HFF-Myc (cell line): ENCODE measurements at regions not wholly inside any gene's neighbourhood (a gene's known extent, or its start where the extent isn't known, plus 50 kb on each side); places are given as distances from the start of the nearest gene placed in this dataset.

Experiments
- DNase-seq: peaks from one replicate; pipeline ENCODE4 v3.0.0-alpha.2; 2011; ENCODE audit warnings: low read depth; ENCODE audit errors: extremely low read depth
- H3K4me3 ChIP-seq: replicated peaks from 2 replicates; pipeline ENCODE4 v1.5.1; 2011; ENCODE audit warnings: low read depth, mild to moderate bottlenecking, control low read depth, low read length
- CTCF ChIP-seq: IDR thresholded peaks from 2 replicates; pipeline ENCODE4 v1.5.1; 2012; ENCODE audit warnings: mild to moderate bottlenecking, low read depth, low read length, control low read depth; ENCODE audit errors: missing control alignments

- no peak for TF ChIP-seq CTCF
- no peak overlapping the region for H3K4me3 ChIP-seq
- no peak for DNase-seq
Observed at GRCh38 chr15:95880630-95881029, 449.9 kb upstream of the NR2F2 start.

DNA sequence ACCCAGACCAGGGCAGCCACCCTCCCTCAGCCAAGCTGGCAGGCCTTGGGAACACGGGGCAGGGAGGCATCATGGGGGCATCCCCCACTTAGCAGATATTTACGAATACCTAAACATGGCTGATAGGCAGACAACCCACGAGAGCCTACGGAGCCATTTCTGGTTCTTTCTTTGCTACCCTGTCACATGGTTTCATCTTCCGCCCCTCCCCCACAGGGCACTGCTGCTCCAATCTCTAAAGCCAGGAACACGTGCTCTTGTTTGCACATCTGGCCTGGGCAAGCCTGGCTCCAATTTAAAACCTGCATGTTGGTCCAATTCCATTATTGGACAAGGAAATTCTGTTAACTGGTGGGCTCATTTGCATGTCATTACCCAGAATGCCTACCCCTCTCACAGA is 447.4 kb upstream of the NR2F2 start:
- no peak overlapping the region for H3K4me3 ChIP-seq
- no peak for TF ChIP-seq CTCF
- DNase-seq: peak; percentile 56

- DNase-seq: peak; percentile 90
- no peak overlapping the region for H3K4me3 ChIP-seq
- TF ChIP-seq CTCF: no peak
Observed at GRCh38 chr15:95884276-95884675, 446.2 kb upstream of the NR2F2 start.

DNA sequence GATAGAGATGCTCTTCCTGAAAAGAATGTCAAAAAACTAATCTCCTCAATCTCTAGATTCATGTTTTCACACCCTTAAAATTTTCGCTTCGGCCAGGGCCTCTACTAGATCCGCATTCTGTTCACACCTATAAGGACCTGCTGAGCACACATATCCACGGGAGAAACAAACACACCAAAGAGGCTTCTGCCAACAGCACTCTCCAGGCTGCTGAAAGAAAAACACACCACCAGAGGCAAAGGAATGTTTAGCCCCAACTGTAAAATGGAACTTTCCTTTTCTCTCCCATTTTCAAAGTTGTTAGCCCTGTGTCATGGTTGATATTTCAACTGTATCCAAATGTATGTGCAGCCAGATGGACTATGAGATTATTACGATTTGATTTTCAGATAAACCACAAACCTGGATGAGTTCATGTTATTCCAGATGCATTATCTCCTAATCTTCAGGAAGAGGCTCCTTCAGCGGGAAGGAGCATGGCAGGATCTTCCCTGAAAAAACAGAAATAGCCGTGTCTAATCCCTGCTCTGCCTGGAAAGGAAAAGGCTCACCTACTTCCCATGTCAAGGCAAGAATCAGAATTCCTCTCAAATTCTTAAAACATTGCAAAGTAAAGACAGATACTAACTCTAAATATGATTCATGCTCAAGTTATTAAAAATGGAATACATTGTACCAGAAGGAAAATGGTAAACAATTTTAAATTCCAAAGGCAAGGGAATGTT is 442.7 kb upstream of the NR2F2 start:
- DNase-seq: no peak
- TF ChIP-seq CTCF: no peak
- no peak overlapping the region for H3K4me3 ChIP-seq

- no peak for TF ChIP-seq CTCF
- no peak overlapping the region for H3K4me3 ChIP-seq
- DNase-seq: no peak
Observed at GRCh38 chr15:95888762-95889161, 441.7 kb upstream of the NR2F2 start.

- TF ChIP-seq CTCF: no peak
- no peak overlapping the region for H3K4me3 ChIP-seq
- no peak for DNase-seq
Observed at GRCh38 chr15:95894407-95894956, 436.0 kb upstream of the NR2F2 start.
